Putamen (tissue), 1 donor: ENCODE measurements at regions not wholly inside any gene's neighbourhood (a gene's known extent, or its start where the extent isn't known, plus 50 kb on each side); places are given as distances from the start of the nearest gene placed in this dataset.
"Not testable (repeated sequence)": the region's sequence is repeated elsewhere in the genome, so short reads cannot be mapped to it uniquely, and the experiment has no call there.

Source experiments
- DNase-seq: peaks from one replicate; pipeline ENCODE4 v3.0.0-alpha.2; 2016; ENCODE audit warnings: low spot score

- DNase-seq, result no peak
Observed at GRCh38 chr4:66604192-66604591, 933.9 kb upstream of the EPHA5 start.

GRCh38 chr4:66602622-66603021 lies 932.3 kb upstream of the EPHA5 start:
- no peak for DNase-seq

DNA sequence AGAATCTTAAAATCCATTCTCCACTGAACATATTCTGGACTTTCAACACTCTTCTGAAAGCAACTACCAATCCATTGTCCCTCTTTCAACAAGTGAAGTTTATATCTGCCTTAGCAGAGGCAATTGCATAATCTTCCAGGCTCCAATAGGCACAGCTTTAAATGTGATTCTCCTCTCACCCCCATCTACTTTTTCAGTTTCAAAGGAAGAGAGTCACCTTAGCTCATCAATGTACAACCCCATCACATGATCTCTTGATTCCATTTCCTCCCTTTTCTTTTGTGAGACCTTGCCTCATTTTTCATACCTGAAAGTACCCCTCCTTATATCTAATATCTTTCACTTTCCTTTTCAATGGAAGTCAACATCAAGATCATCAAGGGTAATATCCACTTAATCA lies 921.7 kb upstream of the EPHA5 start:
- no peak for DNase-seq

DNA sequence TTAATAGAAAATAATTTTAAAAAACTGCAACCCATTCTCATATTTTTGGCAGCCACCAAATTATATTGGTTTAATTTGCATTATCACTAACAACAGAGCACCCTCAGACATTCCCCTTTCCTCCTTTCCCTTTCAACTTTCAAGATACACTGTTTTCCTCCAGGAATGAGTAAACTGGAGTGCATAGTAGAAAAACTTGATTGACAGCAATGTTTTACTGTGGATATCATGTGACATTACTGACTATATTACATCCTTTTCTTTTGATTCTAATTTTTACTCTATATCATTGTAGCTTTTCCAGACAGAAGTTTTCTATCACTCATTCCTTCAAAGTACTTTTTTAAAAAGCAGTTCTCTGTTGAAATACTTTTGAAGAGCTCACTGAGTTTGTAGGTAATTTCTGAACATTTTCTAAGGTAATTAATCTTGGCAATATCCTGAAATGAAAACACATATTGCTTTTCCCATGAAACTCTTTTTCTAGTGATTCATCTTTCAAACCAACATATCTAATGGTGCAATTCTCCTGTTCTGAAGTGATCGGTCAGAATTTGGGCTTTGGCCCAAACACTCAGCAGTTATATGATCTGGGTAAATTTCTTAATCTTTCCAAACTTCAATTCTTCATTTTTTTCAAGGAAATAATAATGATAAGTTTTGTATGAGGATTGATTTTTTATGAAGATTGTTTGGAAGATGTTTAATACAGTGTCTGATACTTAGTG lies 920.4 kb upstream of the EPHA5 start:
- DNase-seq, result no peak

GRCh38 chr4:66589183-66589582 lies 918.9 kb upstream of the EPHA5 start:
- no peak for DNase-seq

GRCh38 chr4:66585767-66586166 lies 915.5 kb upstream of the EPHA5 start:
- no peak for DNase-seq

- no peak for DNase-seq
Observed at GRCh38 chr4:66577922-66578321, 907.6 kb upstream of the EPHA5 start.

GRCh38 chr4:66575008-66575696 lies 904.9 kb upstream of the EPHA5 start:
- no peak for DNase-seq

- DNase-seq, result no peak
Observed at GRCh38 chr4:66574145-66574978, 904.1 kb upstream of the EPHA5 start.

DNA sequence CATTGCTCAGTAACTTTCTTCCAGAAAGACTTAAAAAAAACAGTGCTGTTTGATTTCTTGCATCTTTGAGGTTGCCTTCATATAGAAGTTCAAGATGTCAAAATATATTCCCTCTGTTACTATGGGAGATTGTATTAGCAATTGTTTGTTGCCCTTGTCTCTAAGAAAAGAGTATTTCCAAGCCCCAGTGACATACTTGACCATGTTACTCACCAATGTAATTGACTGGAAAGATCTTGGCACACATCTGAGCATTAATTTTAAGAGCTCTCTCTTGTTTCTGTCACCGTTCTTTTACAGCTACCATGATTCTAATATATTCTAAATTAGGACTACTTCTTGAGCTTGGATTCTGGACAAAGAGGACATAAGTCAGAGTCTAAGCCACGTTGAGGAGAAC lies 902.7 kb upstream of the EPHA5 start:
- no peak for DNase-seq

DNA sequence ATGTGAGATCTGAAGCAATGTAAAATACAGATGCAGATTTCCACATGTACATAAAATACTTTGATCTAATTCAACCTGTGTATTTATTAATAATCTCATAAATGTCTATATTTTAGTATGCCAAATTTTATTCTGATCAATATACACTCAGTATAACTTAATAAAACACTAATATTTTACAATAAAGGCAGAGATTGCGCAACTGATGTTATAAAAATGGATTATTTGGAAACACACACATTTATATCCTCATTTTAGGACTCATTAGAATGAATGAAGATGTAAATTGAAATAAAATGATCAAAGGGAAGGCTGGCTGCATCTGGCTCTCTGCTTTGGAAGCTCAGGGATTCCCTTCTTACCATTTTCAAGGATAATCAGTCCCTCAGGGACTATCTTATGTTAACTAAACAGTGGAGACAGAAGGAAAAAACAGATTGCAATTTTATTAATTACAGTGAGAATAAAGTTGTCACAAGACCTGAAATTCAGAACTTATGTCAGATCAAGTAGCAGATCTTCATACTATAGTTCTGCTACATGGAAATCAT lies 900.9 kb upstream of the EPHA5 start:
- no peak for DNase-seq

- no peak for DNase-seq
Observed at GRCh38 chr4:66569228-66569627, 898.9 kb upstream of the EPHA5 start.

- no peak for DNase-seq
Observed at GRCh38 chr4:66568431-66568830, 898.1 kb upstream of the EPHA5 start.

GRCh38 chr4:66568001-66568400 lies 897.7 kb upstream of the EPHA5 start:
- DNase-seq, result no peak

DNA sequence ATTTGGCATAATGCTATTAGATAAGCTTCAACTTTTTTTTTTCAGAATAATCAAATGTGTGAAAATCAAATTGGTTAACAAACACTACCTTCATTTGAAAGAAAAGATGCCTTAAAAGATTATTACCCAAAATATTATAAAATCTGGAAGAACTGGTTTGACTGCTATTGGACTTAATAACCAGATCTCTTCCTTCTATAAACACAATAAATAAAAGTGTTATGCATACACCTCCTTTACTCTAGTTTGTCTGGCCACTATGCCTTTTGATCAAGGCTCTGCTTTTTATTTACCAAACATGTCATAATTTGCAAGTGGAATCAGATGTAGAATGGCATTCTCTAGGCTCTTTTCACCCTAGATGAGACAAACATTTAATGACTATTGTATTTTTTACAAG lies 897.3 kb upstream of the EPHA5 start:
- DNase-seq, result no peak

GRCh38 chr4:66565801-66566200 lies 895.5 kb upstream of the EPHA5 start:
- DNase-seq, result no peak

GRCh38 chr4:66564901-66565651 lies 894.8 kb upstream of the EPHA5 start:
- DNase-seq, result no peak

DNA sequence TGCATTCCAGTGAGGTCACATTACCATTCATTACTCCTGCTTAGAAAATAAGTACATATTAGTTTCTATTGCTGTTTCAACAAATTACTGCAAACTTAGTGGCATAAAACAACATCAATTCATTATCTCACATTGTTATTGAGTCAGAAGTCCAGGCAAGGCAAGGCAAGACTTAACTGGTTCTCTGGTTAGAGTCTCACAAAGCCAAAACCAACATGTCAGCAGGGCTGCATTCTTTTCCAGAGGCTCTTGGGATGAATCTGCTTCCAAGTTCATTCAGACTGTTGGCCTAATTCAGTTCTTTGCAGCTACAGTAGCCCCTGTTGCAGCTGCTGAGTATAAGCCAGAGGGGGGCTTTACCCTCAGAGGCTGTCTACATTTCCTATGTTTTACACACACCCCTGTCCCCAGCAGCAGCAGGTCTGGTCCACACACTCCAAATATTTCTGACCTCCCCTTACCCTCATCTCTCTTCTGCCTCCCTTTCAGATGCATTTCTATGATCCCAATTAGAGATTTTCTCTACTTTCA lies 892.1 kb upstream of the EPHA5 start:
- no peak for DNase-seq

DNA sequence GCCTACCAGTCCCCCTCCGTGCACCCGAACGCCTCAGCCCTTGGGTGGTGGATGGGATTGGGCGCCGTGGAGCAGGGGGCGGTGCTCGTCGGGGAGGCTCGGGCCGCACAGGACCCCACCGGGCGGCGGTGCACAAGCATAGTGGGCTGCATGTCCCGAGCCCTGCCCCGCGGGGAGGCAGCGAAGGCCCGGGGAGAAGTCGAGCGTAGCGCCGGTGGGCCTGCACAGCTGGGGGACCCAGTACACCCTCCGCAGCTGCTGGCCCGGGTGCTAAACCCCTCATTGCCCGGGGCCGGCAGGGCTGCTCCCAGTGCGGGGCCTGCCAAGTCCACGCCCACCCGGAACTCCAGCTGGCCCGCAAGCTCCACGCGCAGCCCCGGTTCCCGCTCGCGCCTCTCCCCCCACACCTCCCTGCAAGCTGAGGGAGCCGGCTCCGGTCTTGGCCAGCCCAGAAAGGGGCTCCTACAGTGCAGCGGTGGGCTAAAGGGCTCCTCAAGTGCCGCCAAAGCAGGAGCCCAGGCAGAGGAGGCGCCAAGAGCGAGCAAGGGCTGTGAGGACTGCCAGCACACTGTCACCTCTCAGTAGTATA lies 891.3 kb upstream of the EPHA5 start:
- not testable (repeated sequence) for DNase-seq

DNA sequence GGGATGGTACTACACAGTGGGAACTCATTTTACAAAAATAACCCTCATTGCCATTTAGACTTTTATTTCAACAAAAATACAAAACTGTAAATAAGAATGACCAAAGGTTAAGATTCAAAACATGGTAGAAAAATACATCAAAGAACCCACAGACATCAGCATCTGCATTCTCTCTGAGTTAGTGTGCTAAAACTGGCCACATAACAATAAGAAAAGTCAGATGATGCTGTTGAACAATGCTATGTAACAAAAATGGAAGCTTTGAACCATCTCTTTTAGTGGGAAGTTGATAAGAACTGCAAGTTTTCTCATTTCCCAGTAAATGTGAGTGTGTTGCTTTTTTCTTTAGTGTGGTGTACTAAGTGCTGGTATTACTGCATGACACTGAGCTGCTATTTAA lies 888.4 kb upstream of the EPHA5 start:
- no peak for DNase-seq

- DNase-seq, result no peak
Observed at GRCh38 chr4:66556651-66557278, 886.5 kb upstream of the EPHA5 start.
